Endometrial microvascular endothelial cells (primary cell): ENCODE measurements at regions not wholly inside any gene's neighbourhood (a gene's known extent, or its start where the extent isn't known, plus 50 kb on each side); places are given as distances from the start of the nearest gene placed in this dataset.

Source experiments
- in situ Hi-C: cut with HindIII; loops from 2 replicates; pipeline ENCODE4 v1.10.0; 2017; ENCODE audit warnings: low sequenced_read_pairs, low pct_unique_long_range_greater_than_20kb; ENCODE audit errors: inconsistent ontology term

DNA sequence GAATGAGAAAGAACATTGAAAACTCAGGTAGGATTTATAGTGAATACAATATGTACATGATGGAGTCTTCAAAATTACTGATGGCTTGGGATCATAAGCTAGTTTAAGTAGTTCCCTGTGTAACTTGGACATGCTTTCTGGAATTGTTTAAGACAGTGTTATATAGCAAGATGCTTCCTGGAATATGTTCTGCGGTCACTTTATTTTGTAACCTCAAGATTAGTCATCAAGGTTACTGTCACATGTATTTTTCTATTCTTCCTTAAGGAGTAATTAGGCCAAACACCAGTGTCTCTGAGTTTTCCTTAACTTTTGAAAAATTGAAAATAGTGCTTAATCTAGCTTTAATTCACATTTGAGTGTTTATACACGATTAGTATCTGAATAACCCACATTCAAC, 760.3 kb upstream of the ARRDC4 start:
- in situ Hi-C loops = no loop called here

DNA sequence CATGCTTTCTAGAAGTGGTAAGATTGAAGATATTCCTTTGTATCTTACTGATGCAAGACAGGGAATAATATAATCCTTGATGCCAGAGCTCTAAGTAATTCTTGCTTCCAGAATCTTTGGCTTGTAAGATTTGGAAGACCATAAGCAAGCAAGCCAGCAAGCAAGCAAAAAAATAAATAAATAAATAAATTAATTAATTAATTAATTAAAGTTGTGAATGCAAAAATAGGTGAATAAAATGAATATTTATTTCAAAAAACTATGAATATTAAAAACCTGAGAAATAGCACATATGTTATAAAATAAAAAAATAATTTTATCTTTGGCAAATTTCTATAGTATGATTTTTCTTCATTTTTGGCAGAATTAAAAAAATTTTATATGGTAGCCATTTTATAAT, 750.2 kb upstream of the ARRDC4 start:
- in situ Hi-C loops = no loop called here

DNA sequence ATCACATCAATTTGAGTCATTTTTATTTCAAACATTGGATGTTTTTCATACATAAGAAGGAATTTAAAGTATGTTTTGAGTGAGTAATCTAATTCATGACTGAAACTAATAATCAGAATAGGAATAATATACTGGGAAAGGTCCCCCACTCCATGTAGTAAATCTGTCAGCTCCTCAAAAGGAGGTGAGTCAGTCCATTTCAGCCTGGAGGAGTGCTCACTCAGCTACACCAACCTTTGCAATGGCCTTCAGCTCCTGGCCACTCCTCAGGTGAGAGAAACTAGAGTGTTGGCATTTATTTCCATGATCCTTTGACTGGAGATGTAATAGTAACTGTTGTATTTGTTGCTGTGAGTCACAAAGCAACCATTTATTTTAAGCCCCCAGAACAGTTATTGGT, 744.9 kb upstream of the ARRDC4 start:
- in situ Hi-C loops = no loop called here

DNA sequence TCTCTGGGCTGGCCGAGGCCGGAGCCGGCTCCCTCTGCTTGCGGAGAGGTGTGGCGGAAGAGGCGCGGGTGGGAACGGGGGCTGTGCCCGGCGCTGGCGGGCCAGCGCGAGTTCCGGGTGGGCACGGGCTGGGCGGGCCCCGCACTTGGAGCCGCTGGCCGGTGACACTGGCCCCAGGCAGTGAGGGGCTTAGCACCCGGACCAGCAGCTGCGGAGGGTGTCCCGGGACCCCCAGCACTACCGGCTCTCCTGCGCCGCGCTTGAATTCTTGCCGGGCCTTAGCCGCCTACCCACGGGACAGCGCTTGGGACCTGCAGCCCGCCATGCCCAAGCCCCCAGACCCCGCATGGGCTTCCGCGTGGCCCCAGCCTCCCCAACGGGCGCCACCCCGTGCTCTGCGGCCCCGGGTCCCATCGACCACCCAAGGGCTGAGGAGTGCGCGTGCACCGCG, 736.3 kb upstream of the ARRDC4 start:
- in situ Hi-C loops = no loop called here

DNA sequence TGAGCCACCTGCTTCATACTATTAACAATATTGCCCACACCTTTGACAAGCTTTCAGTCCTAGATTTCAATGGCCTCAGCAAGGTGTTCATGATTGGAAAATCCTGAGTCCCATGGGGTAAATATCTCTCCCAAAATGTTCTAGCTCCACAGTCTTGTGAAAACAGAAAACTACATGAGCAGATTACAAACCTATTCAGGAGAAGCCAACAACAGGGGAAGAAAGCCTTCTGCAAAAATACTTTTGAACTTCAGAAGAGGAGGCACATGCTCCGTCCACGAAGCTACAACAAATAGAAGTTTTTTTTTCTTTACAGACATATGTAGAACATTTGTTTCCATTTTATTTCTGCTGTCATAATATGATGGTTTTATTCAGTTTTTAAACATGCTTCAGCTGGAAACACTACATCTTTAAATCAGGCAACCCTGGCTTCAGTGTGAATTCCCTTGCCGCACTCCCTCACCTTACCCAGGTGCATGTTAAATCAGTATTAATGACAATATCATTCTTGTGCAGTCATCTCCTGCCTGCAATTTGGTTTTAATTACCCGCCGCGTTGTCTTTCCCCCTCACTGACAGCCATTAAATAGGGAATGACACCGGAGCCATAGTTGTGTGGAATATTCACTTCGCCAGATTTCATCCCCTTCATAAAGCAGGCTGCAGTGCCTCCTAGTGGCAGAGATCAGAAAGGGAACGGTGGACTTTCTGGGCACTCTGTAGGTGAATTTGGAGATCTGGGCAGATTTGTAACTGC, 725.5 kb upstream of the ARRDC4 start:
- in situ Hi-C loops = loop anchor here (25.0 kb wide), 1 partner anchor 898 kb away; the partner anchor contains the start of gene NR2F2

DNA sequence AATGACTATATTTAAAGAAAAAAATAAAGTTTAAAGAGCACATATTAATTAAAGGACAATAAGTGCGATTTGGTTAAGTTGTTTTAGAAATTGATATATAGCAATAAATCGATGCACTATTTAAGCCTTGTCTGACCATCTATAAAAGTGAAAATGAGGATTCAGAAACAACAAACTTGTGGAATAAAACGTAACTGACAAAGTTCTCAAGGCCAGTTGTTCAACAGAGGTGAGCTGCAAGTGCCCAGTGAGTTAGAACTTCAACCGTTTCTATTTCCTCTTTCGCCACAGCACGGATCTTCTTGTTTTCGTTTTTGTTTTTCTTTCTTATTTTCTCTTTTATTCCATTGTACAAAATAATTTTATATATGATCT, 724.9 kb upstream of the ARRDC4 start:
- in situ Hi-C loops = loop anchor here (25.0 kb wide), 1 partner anchor 898 kb away; the partner anchor contains the start of gene NR2F2

DNA sequence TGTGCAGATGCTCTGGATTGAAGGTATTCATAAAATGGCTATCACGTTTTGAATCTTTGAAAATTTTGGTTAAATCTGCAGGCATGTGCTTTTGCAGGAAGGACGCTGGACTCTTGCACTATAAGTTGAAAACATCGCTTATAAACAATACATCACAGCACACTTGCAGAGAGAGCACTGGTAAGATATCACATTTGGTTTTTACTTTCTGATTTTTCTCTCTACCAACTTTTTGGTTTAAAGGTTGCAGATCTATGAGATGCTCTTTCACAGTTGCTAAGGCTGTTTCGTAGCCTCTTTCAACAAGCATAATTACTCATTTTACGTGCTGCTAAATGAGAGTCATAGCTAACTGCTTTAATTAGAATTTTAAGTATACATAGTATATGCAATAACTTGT, 724.4 kb upstream of the ARRDC4 start:
- in situ Hi-C loops = loop anchor here (25.0 kb wide), 1 partner anchor 899 kb away; the partner anchor contains the start of gene NR2F2

DNA sequence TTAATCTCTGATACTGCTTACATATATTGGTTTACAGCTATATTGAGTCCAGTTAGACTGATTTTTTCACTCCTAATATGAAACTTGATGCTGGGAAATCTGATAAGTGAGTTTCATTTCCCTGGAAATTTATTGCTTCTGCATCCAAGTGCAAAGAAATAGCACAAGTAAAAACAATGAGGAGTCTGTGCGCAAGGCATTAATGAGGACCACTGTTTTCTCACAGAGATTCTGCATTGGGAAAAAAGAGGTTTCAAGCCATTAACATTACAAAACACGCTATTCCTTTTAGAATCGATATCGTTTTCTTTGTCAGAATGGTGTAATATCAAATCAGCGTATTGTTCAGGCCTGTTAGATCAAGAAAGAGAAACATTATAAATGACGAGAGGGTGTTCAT, 723.3 kb upstream of the ARRDC4 start:
- in situ Hi-C loops = loop anchor here (25.0 kb wide), 1 partner anchor 900 kb away; the partner anchor contains the start of gene NR2F2

DNA sequence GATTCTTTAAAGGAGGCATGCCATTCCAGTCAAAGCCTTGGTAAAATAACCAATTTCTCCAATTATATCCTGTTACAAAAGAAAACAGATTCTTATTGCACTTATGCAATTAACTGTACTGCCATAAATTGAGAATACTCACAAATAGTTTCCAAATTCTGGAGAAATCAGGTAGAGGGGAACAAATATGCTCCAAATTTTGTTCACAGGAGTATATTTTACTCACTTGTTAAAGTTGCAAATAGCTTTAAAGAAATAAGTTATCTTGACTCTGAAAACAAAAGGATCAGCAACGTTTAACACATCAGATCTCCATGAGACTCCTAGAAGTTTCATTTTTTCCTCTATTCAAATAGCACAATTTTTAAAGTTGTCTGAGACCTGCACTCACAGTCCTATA, 712.1 kb upstream of the ARRDC4 start:
- in situ Hi-C loops = loop anchor here (25.0 kb wide), 1 partner anchor 911 kb away; the partner anchor contains the start of gene NR2F2

DNA sequence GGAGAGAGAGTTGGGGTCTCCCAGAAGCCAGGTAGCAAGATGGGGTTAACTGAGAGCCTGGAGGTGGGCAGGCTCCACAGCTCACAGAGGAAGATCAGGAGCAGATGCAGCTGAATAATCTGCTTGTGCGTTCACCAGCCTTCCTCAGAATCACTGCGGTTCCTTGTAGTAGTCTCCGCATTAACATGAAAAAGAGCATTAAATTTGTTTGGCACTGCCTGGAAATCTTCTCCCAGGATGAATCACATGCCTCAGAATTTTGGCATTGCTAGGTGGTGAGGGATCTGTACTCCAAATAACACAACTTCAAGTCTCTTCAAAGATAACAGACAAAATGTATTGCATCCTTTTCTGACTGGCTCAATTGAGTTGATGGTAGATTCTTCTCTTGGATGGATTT, 700.6 kb upstream of the ARRDC4 start:
- in situ Hi-C loops = no loop called here

DNA sequence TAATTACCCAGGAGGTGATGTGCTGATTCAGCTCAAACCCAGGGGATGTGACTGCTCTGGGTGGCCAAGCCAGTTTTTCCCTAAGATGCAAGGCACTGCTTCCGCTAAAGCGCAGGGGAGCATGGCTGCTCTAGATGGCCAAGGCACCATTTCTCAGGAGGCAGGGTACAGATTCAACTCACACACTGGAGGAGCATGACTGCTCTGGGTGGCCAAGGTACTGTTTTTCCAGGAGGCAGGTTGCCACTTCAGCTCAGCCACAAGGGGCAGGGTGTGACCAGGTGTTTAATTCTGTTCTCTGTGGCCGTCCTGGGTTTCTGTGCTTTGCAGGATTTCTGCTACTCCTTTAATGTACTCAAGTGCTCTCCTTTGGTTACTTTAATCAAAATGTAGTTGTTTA, 659.3 kb upstream of the ARRDC4 start:
- in situ Hi-C loops = no loop called here

DNA sequence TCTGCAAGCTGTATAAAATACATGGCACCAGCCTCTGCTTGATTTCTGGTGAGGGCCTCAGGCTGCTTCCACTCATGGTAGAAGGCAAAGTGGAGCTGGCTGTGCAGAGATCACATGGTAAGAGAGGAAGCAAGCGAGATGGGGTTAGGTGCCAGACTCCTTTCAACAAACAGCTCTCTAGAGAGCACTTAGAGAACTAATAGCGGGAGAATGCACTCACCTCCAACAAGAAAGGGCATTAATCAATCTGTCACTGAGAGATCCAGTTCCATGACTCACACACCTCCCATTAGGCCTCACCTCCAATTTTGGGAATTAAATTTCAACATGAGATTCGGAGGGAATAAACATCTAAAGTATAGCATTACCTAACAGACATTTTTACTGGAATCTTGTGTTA, 644.1 kb upstream of the ARRDC4 start:
- in situ Hi-C loops = no loop called here

DNA sequence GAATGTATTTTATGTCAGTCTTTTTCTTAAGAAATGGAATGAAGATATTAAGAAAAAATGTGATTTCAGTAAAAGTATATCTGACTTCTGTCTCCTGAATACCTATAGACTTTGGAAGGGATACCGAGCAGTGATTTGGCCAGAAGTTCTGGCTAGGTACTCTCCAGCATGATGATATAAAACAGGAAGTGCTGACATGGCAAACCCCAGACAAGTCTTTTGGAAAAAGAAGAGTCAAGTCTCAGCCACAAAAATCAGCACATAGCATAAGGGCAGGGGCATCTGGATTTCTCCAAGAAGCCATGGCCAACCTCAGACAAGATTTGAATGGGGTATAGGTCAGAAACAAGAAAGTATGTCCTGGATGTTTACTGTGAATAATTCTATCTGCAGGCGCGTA, 643.3 kb upstream of the ARRDC4 start:
- in situ Hi-C loops = no loop called here

DNA sequence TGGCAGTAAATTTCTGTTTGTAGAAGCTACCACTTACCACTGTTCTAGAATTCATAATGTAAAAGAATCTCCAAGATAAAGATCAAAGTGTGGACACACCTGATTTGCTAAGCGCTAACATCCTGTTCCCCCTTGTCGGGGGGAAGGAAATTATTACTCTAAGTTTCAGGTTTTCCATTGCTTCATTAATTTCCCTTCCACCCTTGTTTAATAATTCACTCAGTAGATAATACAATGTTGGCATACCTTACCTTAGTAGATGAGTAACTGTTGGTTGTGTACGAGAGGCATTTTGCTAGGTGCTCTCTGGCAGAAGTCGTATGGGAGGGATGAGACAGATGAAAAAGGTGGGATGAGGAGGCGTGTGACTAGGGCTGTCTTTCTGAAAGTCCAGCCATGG, 641.2 kb upstream of the ARRDC4 start:
- in situ Hi-C loops = no loop called here

DNA sequence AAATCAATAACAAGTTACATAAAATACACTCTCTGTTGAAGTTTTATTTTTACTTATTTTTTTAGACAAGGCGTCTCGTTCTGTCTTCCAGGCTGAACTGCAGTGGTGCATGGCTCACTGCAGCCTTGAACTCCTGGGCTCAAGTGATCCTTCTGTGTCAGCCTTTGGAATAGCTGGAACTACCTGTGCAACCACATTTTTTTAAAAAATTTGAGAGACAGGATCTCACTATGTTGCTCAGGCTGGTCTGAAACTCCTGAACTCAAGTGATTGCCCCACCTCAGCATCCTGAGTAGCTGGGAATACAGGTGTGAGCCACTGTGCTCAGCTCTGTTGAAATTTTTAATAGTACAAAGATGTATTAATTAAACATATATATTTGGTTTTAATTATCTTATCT, 614.3 kb upstream of the ARRDC4 start:
- in situ Hi-C loops = no loop called here

DNA sequence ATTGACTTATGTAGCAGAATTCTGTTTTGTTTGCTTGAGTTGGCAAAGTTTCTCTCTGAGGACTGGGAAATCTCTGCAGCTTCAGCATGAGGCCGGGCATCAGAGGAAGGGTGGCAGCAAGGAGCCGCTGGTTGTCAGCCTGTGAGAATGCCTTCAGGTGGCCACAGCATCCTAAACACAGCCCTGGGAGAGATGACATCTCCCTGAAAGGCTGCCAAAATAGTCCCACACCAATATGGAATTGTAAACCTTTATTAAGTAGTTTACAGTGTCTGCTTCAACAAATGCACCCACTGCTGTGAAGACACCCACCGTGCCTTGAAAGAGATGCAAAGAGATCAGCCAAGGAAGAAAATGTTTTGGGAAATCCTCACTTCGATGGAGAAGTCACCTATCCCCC, 609.7 kb upstream of the ARRDC4 start:
- in situ Hi-C loops = no loop called here

DNA sequence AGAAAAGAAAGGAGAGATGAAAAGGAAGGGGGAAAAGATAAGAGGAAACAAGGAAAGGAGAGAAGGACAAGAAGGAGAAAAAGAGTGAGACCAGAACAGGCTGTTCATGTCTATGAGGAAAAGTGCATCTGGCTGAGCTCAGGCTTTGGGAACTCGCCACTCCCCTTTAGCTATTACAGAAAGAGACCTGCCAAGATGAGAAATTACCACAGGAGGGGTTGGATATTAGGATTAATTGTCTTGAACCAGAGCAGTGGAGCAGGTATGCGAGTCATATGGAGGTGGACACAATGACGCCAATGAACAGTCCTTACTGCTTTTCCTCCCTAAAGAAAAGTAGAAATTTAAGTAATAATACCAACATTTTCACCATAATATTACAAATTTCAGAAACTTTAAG, 577.0 kb upstream of the ARRDC4 start:
- in situ Hi-C loops = no loop called here

DNA sequence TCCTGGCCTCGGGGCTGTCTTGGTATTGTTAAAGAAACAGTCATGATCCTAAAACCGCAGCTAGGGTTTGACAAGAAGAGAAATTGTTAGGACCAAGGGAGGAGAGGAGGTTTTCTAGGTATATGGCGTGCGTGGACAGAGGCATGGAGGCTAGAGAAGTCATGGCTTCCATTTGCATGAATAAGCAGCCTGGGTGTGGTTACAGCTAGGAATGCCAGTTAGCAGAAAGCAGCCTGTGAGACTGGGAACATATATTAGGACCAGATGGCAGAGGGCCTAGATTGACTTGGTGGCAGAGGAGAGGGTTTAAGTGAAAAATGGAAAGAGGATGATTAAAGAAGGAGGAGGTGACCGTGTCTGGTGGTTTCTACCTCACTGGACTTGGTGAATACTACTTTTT, 573.6 kb upstream of the ARRDC4 start:
- in situ Hi-C loops = no loop called here

DNA sequence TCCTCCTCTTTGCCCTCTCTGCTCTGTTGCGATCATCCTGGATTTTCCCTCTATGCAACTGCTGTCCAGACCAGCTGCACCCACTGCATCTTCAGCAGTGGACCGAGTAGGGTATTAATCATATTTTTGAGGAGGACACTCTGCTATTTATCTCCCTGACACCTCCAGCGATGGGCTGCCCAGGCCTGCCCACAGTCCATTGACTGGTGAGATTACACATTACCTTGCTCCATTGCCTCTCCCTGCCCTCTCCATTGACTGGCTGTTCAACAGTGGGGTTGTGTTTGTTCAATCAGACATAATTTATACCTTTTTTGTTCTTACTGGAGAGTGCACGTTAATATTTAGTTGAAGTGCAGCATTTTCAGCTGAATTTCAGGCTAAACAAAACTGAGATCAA, 559.3 kb upstream of the ARRDC4 start:
- in situ Hi-C loops = no loop called here

DNA sequence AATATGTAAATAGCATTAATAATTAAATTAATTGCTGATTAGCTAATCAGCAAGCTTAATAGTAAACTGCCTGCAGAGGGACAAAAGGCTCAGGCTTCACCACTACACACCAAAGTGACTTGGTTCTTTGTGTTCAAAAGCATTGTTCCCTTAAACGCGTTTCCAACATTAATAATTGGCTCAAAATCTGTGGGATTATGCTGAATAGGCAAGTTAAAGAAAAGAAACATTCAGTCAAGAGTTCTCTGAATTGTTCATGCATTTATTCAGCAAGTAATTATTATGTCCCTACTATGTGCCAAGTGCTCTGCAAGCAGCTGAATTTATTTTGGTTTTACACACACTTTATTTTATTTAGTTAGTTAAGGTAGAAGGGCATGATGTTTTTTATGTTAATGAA, 558.5 kb upstream of the ARRDC4 start:
- in situ Hi-C loops = no loop called here

DNA sequence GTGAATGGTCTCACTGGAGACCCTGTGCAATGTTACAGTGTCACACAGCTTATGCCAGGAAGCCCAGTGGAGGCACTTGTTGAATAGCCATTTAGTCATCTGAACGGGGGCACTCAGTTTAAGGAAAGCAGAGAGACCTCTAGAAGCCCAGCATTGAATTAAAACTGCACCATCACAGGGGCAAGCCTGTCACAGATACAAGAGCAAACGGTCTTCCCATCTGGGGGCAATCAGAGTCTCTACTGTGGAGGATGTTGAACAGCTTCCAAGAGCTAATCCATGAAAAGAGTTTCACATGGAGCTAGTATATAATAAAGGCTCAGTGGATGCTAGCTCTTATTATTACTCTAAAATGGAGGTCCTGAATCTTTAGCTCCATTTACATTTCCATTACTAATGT, 553.7 kb upstream of the ARRDC4 start:
- in situ Hi-C loops = no loop called here
